ENCODE measurements at regions not wholly inside any gene's neighbourhood (a gene's known extent, or its start where the extent isn't known, plus 50 kb on each side); places are given as distances from the start of the nearest gene placed in this dataset.
A peak's percentile ranks its signal among the peaks of the same experiment; 100 is the strongest.

DNA sequence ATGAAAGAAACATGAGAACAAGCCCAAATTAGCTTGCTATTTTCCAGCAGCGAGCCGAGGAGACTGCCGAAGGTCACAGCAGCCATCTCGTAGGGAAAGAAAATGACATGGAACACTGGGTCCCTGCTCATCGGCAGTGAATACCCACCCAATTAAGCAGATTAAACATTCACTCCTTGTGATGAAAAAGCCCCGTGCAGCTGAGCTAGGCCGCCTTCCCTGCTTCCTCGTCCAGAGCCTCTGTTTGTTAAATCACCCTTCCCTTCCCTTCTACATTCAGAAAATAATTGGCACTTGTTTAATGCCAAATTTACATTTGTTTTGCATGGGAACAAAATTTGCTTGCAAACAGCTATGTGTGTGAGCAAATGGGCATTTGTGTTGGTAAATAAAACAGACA is 342.5 kb downstream of the RMST start:
- no peak overlapping the region for H3K4me3 ChIP-seq (ENCODE audit: low read depth, low read length)
- DNase-seq (ENCODE audit: low read depth) = no peak
- TF ChIP-seq, protein P1, sequence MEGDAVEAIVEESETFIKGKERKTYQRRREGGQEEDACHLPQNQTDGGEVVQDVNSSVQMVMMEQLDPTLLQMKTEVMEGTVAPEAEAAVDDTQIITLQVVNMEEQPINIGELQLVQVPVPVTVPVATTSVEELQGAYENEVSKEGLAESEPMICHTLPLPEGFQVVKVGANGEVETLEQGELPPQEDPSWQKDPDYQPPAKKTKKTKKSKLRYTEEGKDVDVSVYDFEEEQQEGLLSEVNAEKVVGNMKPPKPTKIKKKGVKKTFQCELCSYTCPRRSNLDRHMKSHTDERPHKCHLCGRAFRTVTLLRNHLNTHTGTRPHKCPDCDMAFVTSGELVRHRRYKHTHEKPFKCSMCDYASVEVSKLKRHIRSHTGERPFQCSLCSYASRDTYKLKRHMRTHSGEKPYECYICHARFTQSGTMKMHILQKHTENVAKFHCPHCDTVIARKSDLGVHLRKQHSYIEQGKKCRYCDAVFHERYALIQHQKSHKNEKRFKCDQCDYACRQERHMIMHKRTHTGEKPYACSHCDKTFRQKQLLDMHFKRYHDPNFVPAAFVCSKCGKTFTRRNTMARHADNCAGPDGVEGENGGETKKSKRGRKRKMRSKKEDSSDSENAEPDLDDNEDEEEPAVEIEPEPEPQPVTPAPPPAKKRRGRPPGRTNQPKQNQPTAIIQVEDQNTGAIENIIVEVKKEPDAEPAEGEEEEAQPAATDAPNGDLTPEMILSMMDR (IDR thresholded peaks at IDR 0.05; ENCODE audit: insufficient read depth, low read depth, low read length) = no peak

- DNase-seq (ENCODE audit: low read depth) = no peak
- TF ChIP-seq, protein P1 (IDR thresholded peaks at IDR 0.05; ENCODE audit: insufficient read depth, low read depth, low read length) = no peak
- H3K4me3 ChIP-seq (ENCODE audit: low read depth, low read length) = no peak overlapping the region
Observed at GRCh38 chr12:97813301-97813700, 350.7 kb downstream of the RMST start.

DNA sequence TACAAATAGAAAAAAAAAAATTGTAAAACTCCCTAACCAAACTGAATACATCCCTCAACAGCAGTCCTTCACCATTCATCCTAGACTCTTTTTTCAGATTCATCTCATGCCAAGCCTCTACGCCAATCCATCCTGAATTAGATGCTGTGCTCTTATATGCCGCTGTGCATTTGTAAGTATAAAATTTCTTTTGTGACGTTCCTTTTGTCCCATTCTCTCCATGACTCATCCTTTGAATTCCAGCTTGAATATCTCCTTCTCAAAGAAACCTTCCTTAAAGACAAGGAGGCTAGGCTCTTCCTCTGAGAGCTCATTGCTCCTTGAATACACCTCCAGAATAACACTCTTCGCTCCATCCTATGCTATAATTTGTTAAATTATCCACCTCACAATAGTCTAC is 359.2 kb downstream of the RMST start:
- TF ChIP-seq, protein P1 (IDR thresholded peaks at IDR 0.05; ENCODE audit: insufficient read depth, low read depth, low read length) = no peak
- H3K4me3 ChIP-seq (ENCODE audit: low read depth, low read length) = no peak overlapping the region

DNA sequence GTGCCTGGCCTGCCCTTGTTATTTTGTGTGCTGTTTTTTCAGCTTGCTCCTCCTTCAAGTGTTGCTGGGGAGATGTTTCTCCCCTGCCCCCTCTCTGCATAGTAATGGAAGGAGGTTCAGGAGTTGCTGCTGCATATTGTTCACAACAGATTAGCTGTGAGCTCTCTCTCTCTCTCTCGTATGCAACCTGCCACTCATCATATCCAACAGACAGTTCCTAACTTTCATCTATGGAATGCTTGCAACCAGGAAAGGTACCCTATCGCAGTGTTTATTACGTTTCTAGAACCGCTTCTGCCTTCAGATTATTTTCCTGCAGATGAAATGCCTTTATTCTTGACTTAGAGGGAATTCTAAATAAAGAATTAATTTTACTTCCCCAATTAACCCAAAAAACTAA is 372.9 kb downstream of the RMST start:
- no peak overlapping the region for H3K4me3 ChIP-seq (ENCODE audit: low read depth, low read length)
- TF ChIP-seq, protein P1 (IDR thresholded peaks at IDR 0.05; ENCODE audit: insufficient read depth, low read depth, low read length) = no peak
- no peak for DNase-seq (ENCODE audit: low read depth)

More for the DNA sequence above, 359.2 kb downstream of the RMST start:
- no peak for DNase-seq (ENCODE audit: low read depth)

- TF ChIP-seq, protein P1 (IDR thresholded peaks at IDR 0.05; ENCODE audit: insufficient read depth, low read depth, low read length) = no peak
- no peak overlapping the region for H3K4me3 ChIP-seq (ENCODE audit: low read depth, low read length)
- DNase-seq (ENCODE audit: low read depth) = peak; percentile 33
Observed at GRCh38 chr12:97837401-97837800, 374.8 kb downstream of the RMST start.

- no peak for DNase-seq (ENCODE audit: low read depth)
- TF ChIP-seq, protein P1 (IDR thresholded peaks at IDR 0.05; ENCODE audit: insufficient read depth, low read depth, low read length) = no peak
- H3K4me3 ChIP-seq (ENCODE audit: low read depth, low read length) = no peak overlapping the region
Observed at GRCh38 chr12:97848051-97848450, 385.4 kb downstream of the RMST start.

GRCh38 chr12:97854477-97854876 is 391.9 kb downstream of the RMST start:
- TF ChIP-seq, protein P1 (IDR thresholded peaks at IDR 0.05; ENCODE audit: insufficient read depth, low read depth, low read length) = no peak
- DNase-seq (ENCODE audit: low read depth) = no peak
- H3K4me3 ChIP-seq (ENCODE audit: low read depth, low read length) = no peak overlapping the region

All from fibroblast of villous mesenchyme (primary cell).